Right cardiac atrium (tissue), 5 donors: ENCODE measurements at regions not wholly inside any gene's neighbourhood (a gene's known extent, or its start where the extent isn't known, plus 50 kb on each side); places are given as distances from the start of the nearest gene placed in this dataset.
"Not testable (repeated sequence)": the region's sequence is repeated elsewhere in the genome, so short reads cannot be mapped to it uniquely, and the experiment has no call there.

Experiments used
- ATAC-seq, 2 donors: fragments of 200-7000 bp; cut with Tn5 transposase; one replicate each; pipeline versions ENCODE4 v1.8.0 to v1.9.1; 2020; ENCODE audit warnings: moderate library complexity in 2 of 2, mild to moderate bottlenecking in 1 of 2
- DNase-seq, 3 donors: peaks; one replicate each; pipeline ENCODE4 v3.0.0-alpha.2; 2020
- H3K27ac ChIP-seq: one replicate; pipeline ENCODE4 v1.5.1; 2013; ENCODE audit warnings: mild to moderate bottlenecking, low read length, control low read depth, moderate library complexity
- H3K27me3 ChIP-seq: one replicate; pipeline ENCODE4 v1.6.1; 2013; ENCODE audit not compliant: control insufficient read depth, insufficient read depth
- H3K4me1 ChIP-seq: one replicate; pipeline ENCODE4 v1.6.1; 2013; ENCODE audit warnings: low read length; ENCODE audit not compliant: control insufficient read depth, insufficient read depth
- H3K4me3 ChIP-seq: one replicate; pipeline ENCODE4 v1.5.1; 2013; ENCODE audit warnings: low read length, control low read depth
- H3K9me3 ChIP-seq: one replicate; pipeline ENCODE4 v1.6.1; 2013; ENCODE audit warnings: low read length; ENCODE audit not compliant: control insufficient read depth
- WGBS: extraction: QIAGEN DNeasy Blood & Tissue Kit; methylation state at CpG from one replicate; pipeline ENCODE4 v1.1.7; 2013; 5-methylcytosine and 5-hydroxymethylcytosine counted together
- intact Hi-C, 4 donors: fragments of 100-400 bp; cut with DNase I; formaldehyde crosslinking; loops; one replicate each; pipeline versions ENCODE4 v1.11.0 to v1.14.0; 2022 to 2023
- donor health status: healthy with polysubstance abuse.
- donor health status: DM: no; HTN: yes; CAD: no.
- donor health status: DM: no; HTN: no; CAD: no.
- donor health status: DM: no; HTN: yes; CAD: no; lungs with severe emphysema.
- donor health status: DM: yes; HTN: yes; CAD: no.

- intact Hi-C loops = no loop called here
- no peaks in the 10 kb centered on the region for H3K9me3 ChIP-seq
- H3K4me1 ChIP-seq = no peaks in the 10 kb centered on the region
- WGBS = 57% methylated on average over 4 of the region's 4 CpGs
- H3K27me3 ChIP-seq = no peaks in the 10 kb centered on the region
- no peak overlapping the region for H3K27ac ChIP-seq
- DNase-seq (no peak), ATAC-seq (no peak)
- H3K4me3 ChIP-seq = no peak overlapping the region
These were observed 325.6 kb downstream of the OMA1 start for GRCh38 chr1:58220836-58221472.

GRCh38 chr1:58216169-58216568 lies 330.4 kb downstream of the OMA1 start:
- H3K27ac ChIP-seq, DNase-seq, intact Hi-C loops, H3K4me1 ChIP-seq, H3K27me3 ChIP-seq, ATAC-seq, H3K9me3 ChIP-seq, H3K4me3 ChIP-seq: not testable (repeated sequence)
- WGBS = 87% methylated on average over 3 of the region's 3 CpGs

DNA sequence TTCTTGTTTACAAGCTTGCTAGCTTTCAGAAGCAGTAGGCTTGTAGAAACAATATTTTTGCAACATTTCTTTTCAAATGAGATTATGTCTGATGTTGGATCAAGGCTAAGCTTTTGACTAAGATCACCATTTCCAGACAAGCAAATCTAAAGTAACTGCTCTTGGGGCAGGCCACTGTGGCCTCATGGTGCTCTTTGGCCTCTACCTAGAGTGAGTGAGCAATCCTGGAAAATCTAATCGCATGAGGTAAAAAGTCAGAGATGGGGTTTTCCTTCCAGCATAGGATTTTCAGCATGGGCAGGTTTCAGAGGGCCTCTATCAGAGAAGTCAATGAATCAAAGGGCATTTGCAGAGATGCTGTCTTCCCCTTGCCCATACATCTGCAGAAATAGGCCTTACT lies 331.9 kb downstream of the OMA1 start:
- Histone ChIP-seq H3K4me1 (no peaks in the 10 kb centered on the region), H3K4me3 (no peak overlapping the region), H3K9me3 (no peaks in the 10 kb centered on the region), H3K27me3 (no peaks in the 10 kb centered on the region), H3K27ac (no peak overlapping the region)
- DNase-seq (no peak), ATAC-seq (no peak)
- intact Hi-C loops = no loop called here
- 96% methylated on average over 1 of the region's 1 CpG for WGBS

- Histone ChIP-seq H3K4me1 (no peaks in the 10 kb centered on the region), H3K4me3 (no peak overlapping the region), H3K9me3 (no peaks in the 10 kb centered on the region), H3K27ac (no peak overlapping the region), H3K27me3 (no peaks in the 10 kb centered on the region)
- 30% methylated on average over 3 of the region's 3 CpGs for WGBS
- ATAC-seq (no peak), DNase-seq (no peak)
- intact Hi-C loops = no loop called here
These were observed 334.7 kb downstream of the OMA1 start for GRCh38 chr1:58211869-58212268.

DNA sequence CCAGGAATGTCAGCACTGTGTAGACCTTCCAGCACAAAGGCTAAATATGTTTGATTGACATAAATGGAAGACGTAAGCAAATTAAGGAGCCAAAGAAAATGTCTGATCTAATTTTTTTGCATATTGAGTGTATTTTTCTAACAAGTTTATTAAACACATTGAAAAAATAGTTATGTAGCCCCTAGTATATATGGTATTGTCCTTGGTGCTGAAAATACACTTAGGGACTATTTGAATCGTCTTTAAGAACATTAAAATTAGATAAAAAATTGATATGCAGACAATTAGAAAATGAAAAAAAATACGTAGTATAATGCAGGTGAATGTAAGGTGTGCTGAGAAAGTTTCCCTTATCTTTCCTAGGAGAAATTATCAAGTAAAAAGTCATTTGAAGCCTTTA lies 337.0 kb downstream of the OMA1 start:
- ATAC-seq = no peak
- no peak overlapping the region for H3K27ac ChIP-seq
- H3K4me1 ChIP-seq = no peaks in the 10 kb centered on the region
- H3K9me3 ChIP-seq = no peaks in the 10 kb centered on the region
- WGBS = 57% methylated on average over 3 of the region's 3 CpGs
- DNase-seq = no peak
- H3K4me3 ChIP-seq = no peak overlapping the region
- intact Hi-C loops = no loop called here
- no peaks in the 10 kb centered on the region for H3K27me3 ChIP-seq

- 98% methylated on average over 1 of the region's 1 CpG for WGBS
- DNase-seq (no peak), ATAC-seq (no peak)
- intact Hi-C loops = no loop called here
- Histone ChIP-seq H3K4me1 (no peaks in the 10 kb centered on the region), H3K27ac (no peak overlapping the region), H3K4me3 (no peak overlapping the region), H3K9me3 (no peaks in the 10 kb centered on the region), H3K27me3 (no peaks in the 10 kb centered on the region)
These were observed 339.8 kb downstream of the OMA1 start for GRCh38 chr1:58206749-58207148.

DNA sequence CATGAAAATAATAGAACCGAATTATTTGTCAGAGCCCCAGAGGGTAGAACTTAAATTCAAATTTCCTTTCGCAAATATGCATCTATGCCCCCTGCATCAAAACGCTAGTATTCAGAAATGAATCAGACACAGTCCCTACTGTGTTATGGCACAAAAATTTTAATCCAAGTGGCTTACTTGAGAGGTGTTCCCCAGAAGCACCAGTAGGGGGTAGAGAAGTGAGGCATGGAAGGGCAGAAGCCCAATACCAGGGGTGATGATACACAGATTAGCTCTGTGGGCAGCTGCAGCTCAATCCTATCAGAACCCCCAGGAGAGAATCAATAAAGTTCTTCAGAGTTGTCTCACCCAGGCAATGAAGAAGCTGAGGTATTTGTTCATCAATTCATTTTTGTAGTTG lies 342.2 kb downstream of the OMA1 start:
- H3K9me3 ChIP-seq = no peaks in the 10 kb centered on the region
- WGBS = 73% methylated on average over 3 of the region's 3 CpGs
- H3K4me1 ChIP-seq = no peaks in the 10 kb centered on the region
- DNase-seq (no peak), ATAC-seq (no peak)
- no peak overlapping the region for H3K4me3 ChIP-seq
- no peak overlapping the region for H3K27ac ChIP-seq
- intact Hi-C loops = no loop called here
- no peaks in the 10 kb centered on the region for H3K27me3 ChIP-seq

- Histone ChIP-seq H3K27ac (no peak overlapping the region), H3K9me3 (no peaks in the 10 kb centered on the region), H3K4me1 (no peaks in the 10 kb centered on the region), H3K4me3 (no peak overlapping the region), H3K27me3 (no peaks in the 10 kb centered on the region)
- intact Hi-C loops = no loop called here
- no peak for ATAC-seq
- no peak for DNase-seq
- WGBS = 77% methylated on average over 2 of the region's 2 CpGs
These were observed 344.9 kb downstream of the OMA1 start for GRCh38 chr1:58201492-58202106.

DNA sequence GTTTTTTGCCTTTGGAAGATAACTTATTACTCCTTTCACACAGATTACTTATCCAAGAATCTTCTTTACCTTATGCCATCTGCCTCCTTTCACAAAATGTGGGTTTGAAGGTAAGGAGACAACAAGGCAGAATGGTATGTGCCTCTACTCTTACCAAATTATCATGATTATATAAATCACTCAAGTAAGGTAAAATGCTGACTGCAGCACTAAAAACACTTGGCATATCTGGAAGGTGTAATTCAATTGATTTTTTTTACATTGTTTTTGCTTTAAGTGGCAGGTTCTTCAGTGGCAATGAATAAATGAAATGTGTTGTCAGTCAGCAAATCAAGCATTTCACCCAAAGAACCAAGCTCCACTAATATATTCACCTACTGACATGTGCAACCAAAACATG lies 346.1 kb downstream of the OMA1 start:
- intact Hi-C loops = no loop called here
- H3K27me3 ChIP-seq = no peaks in the 10 kb centered on the region
- ATAC-seq (no peak), DNase-seq (no peak)
- H3K4me1 ChIP-seq = no peaks in the 10 kb centered on the region
- no peaks in the 10 kb centered on the region for H3K9me3 ChIP-seq
- H3K27ac ChIP-seq = no peak overlapping the region
- no peak overlapping the region for H3K4me3 ChIP-seq

- WGBS = 46% methylated on average over 1 of the region's 1 CpG
- H3K27ac ChIP-seq = no peak overlapping the region
- H3K4me1 ChIP-seq = no peaks in the 10 kb centered on the region
- H3K9me3 ChIP-seq = no peaks in the 10 kb centered on the region
- intact Hi-C loops = no loop called here
- ATAC-seq = no peak
- H3K4me3 ChIP-seq = no peak overlapping the region
- no peaks in the 10 kb centered on the region for H3K27me3 ChIP-seq
- DNase-seq = no peak
These were observed 348.7 kb downstream of the OMA1 start for GRCh38 chr1:58197811-58198210.

- intact Hi-C loops = no loop called here
- ATAC-seq (peak; percentile 41 to 51), DNase-seq (no peak)
- Histone ChIP-seq H3K27ac (peak overlapping the region; percentile 23), H3K27me3 (no peaks in the 10 kb centered on the region), H3K9me3 (no peaks in the 10 kb centered on the region), H3K4me1 (peaks cover 3% of the 10 kb centered on the region), H3K4me3 (no peak overlapping the region)
- 28% methylated on average over 10 of the region's 10 CpGs for WGBS
These were observed 356.1 kb downstream of the OMA1 start for GRCh38 chr1:58190267-58190988.
